GM12891 (cell line): ENCODE measurements at regions not wholly inside any gene's neighbourhood (a gene's known extent, or its start where the extent isn't known, plus 50 kb on each side); places are given as distances from the start of the nearest gene placed in this dataset.

Experiments
- POLR2A ChIP-seq: IDR thresholded peaks from 2 replicates; pipeline ENCODE4 v1.6.1; 2011; ENCODE audit warnings: low read depth, low read length, control low read depth
- POLR2AphosphoS5 ChIP-seq: IDR thresholded peaks from 2 replicates; pipeline ENCODE4 v1.6.1; 2011; ENCODE audit warnings: low read depth, low read length, control low read depth
- POU2F2 ChIP-seq: IDR thresholded peaks from 2 replicates; pipeline ENCODE4 v1.6.1; 2011; ENCODE audit warnings: low read depth, mild to moderate bottlenecking, control low read depth, low read length, moderate library complexity
- SPI1 ChIP-seq: IDR thresholded peaks from 2 replicates; pipeline ENCODE4 v1.6.1; 2011; ENCODE audit warnings: low read depth, low read length, control low read depth
- TAF1 ChIP-seq: IDR thresholded peaks from 2 replicates; pipeline ENCODE4 v1.6.1; 2011; ENCODE audit warnings: low read depth, low read length, control low read depth

GRCh38 chr14:87278415-87278814 lies 714.6 kb downstream of the GALC start:
- TF ChIP-seq POLR2A = no peak
- TF ChIP-seq SPI1 = no peak
- no peak for TF ChIP-seq POLR2AphosphoS5
- TF ChIP-seq POU2F2 = no peak
- no peak for TF ChIP-seq TAF1
